GM12872 (cell line): ENCODE measurements at regions not wholly inside any gene's neighbourhood (a gene's known extent, or its start where the extent isn't known, plus 50 kb on each side); places are given as distances from the start of the nearest gene placed in this dataset.

Experiments
- TF ChIP-seq, protein P1 (sequence below): IDR thresholded peaks from 3 replicates; pipeline ENCODE4 v1.5.1; 2011; ENCODE audit warnings: low read depth, mild to moderate bottlenecking, low read length, moderate library complexity; ENCODE audit not compliant: insufficient read depth

DNA sequence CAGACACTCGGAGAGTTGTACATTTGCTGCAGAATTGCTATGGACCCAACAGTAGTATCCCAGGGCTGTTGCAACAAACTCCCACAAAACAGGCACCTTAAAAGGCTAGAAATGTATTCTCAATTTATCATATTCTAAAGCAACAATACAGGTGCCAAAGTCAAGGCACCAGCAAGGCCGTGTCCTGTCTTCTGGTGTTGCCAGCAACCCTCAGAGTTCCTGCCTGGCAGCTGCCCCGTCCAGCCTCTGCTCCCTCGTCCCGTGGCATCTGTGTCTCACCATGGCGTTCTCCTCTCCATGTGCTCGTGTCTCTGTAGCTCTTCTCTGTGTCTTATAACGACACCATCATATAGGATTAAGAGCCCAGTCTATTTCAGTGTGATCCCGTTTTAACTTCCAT lies 67.7 kb upstream of the ARGLU1 start:
- TF ChIP-seq, protein P1, sequence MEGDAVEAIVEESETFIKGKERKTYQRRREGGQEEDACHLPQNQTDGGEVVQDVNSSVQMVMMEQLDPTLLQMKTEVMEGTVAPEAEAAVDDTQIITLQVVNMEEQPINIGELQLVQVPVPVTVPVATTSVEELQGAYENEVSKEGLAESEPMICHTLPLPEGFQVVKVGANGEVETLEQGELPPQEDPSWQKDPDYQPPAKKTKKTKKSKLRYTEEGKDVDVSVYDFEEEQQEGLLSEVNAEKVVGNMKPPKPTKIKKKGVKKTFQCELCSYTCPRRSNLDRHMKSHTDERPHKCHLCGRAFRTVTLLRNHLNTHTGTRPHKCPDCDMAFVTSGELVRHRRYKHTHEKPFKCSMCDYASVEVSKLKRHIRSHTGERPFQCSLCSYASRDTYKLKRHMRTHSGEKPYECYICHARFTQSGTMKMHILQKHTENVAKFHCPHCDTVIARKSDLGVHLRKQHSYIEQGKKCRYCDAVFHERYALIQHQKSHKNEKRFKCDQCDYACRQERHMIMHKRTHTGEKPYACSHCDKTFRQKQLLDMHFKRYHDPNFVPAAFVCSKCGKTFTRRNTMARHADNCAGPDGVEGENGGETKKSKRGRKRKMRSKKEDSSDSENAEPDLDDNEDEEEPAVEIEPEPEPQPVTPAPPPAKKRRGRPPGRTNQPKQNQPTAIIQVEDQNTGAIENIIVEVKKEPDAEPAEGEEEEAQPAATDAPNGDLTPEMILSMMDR: no peak

DNA sequence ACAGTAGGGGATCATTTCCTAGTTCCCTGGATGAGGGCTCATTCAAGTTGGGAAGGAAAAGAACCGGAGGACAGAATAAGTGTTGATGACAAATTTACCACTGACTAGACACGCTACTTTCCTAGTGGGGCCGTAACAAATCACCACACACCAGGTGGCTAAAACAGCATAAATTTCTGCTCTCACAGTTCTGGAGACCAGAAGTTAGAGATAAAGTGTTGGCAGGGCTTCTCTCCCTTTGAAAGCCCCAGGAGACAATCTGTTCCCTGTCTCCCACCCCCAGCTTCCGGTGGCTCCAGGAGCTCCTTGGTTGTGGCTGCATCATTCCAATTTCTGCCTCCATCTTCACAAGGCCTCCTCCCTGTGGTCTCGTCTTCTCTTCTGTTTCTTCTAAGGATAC lies 65.4 kb upstream of the ARGLU1 start:
- TF ChIP-seq, protein P1: no peak

DNA sequence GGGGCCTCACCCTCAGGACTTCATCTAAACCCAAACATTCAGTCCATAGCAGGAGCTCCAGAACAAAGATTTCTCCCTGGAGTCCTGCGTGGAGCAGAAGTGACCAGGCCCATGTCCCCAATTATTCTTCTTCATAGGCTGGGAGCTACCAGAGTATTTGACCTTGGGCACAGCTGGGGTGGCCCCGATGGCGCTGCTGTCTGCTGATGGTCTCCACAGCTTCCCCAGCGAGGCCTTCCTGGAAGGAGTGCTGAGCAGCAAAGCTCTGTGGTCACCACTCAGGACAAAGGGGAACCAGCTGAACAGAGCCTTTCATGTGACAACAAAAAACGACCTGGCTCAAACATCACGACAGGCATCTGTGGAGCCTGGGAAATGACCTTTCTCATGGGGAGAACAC lies 62.7 kb upstream of the ARGLU1 start:
- TF ChIP-seq, protein P1: no peak

DNA sequence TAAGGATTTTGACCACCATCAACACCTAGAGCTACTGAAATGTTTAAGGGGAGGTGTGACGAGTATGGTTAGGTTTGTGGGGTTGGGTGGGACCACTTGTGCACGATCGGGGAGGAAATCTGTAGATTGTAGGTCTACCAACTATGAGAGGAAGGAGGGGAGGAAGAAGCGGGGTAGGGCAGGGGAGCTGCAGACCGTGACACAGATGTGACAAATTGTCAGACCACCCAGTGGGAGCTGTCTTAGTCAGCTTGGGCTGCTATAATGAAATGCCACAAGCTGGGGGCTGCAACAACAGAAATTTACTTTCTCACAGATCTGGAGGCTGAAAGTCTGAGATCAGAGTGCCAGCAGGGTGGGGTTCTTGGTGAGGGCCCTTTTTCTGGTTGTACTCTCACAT lies 62.2 kb upstream of the ARGLU1 start:
- TF ChIP-seq, protein P1: no peak

DNA sequence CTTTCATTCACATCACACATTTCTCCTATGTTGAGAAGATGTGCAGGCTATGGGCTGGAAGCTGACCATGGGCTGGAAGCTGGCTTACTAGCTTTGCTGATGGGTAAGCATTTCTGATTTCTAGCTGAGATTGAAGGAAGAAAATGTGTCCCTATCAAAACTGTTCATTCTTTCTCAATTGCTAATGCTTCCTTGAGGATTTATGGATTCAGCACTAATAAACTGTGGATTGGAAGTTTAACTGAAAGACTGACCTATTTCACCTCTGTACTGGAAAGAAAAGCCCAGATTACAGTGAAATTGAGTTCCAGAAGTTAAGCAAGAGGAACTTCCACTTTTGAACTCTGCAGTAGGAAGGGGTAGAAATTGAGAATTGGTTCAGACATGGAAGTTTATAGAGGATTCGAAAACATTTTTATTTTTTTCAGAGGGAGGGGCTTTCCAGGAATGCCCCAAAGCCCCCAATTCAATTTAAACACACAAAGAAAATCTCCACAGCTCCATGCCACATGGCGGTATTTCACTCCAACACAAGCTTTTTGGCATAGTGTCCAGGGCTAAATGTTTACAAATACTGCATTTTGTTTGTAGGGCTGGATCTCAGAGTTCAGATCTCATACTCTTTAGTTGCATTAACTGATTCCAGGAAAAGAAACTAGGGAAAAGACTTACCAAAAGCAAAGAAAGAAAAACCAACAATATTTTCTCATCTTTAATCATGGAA lies 61.2 kb upstream of the ARGLU1 start:
- TF ChIP-seq, protein P1: no peak

DNA sequence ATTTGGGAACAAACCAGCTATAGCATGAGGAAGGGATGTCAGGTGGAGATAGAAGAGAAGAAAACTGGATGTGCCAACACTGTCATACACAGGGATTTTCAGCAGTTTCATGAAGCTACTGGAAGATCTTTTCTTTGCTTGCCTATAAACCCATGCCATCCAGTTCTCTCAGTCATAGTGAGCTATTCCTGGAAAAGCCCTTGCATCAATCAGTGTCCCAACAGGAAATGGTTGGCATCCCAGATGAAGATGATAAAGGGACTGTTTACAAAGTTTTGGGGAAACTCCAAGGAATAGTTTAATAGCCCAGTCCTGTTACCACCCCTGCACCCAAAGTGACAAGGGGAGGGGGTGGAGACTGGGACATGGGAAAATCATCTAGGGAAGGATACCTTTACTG lies 58.5 kb upstream of the ARGLU1 start:
- TF ChIP-seq, protein P1: no peak

DNA sequence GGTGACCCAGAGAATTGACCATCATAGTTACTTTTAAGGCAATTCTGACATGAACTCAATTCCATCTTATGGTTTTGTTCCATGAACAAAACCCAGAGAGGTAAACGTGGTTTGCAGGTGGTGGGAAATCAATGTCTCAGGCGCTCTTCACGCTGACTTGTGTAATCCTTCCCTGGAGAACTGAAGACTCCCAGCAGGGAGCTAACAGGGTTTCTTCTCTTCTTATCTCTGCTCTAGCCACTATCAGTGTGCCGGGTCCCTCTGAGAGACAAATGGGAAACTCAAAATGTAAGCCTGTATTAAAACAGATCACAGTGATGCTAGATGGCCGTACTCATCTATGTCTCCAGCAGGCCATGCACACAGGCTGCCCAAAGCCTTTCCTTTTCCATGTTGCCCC lies 57.6 kb upstream of the ARGLU1 start:
- TF ChIP-seq, protein P1: no peak
